SK-N-SH treated with all-trans-retinoic acid at 6 μM for 48 hours (cell line): ENCODE measurements at regions not wholly inside any gene's neighbourhood (a gene's known extent, or its start where the extent isn't known, plus 50 kb on each side); places are given as distances from the start of the nearest gene placed in this dataset.

Source experiments
- ATAC-seq: fragments of 200-7000 bp; cut with Tn5 transposase; 3 replicates; pipeline ENCODE4 v1.9.1; 2020; ENCODE audit warnings: mild to moderate bottlenecking, moderate library complexity
- ARNTL ChIP-seq: fragments of 450-650 bp; formaldehyde crosslinking; IDR thresholded peaks from 2 replicates; pipeline ENCODE4 v1.5.0; 2020; ENCODE audit warnings: low read depth, mild to moderate bottlenecking, moderate library complexity, borderline replicate concordance
- BACH2 ChIP-seq: fragments of 250-450 bp; sonication (Bioruptor Pico); IDR thresholded peaks from 2 replicates; pipeline ENCODE4 v1.9.0; 2021; ENCODE audit warnings: mild to moderate bottlenecking, borderline replicate concordance
- CREB5 ChIP-seq: fragments of 250-450 bp; sonication (Bioruptor Pico); IDR thresholded peaks from 2 replicates; pipeline ENCODE4 v1.5.1; 2020; ENCODE audit warnings: low read depth, mild to moderate bottlenecking, moderate library complexity
- ESRRG ChIP-seq: fragments of 250-450 bp; sonication (Bioruptor Pico); IDR thresholded peaks from 2 replicates; pipeline ENCODE4 v1.6.1; 2021; ENCODE audit warnings: mild to moderate bottlenecking
- GLIS3 ChIP-seq: fragments of 250-450 bp; sonication (Bioruptor Pico); IDR thresholded peaks from 2 replicates; pipeline ENCODE4 v1.5.0; 2020; ENCODE audit warnings: mild to moderate bottlenecking, moderate library complexity
- ISL1 ChIP-seq: fragments of 250-450 bp; sonication (Bioruptor Pico); IDR thresholded peaks from 2 replicates; pipeline ENCODE4 v2.1.2; 2022; ENCODE audit warnings: mild to moderate bottlenecking, moderate library complexity
- OSR1 ChIP-seq: fragments of 250-450 bp; sonication (Bioruptor Pico); IDR thresholded peaks from 2 replicates; pipeline ENCODE4 v1.8.0; 2022; ENCODE audit warnings: moderate library complexity, mild to moderate bottlenecking, inconsistent platforms
- POU6F1 ChIP-seq: fragments of 250-450 bp; sonication (Bioruptor Pico); IDR thresholded peaks from 2 replicates; pipeline ENCODE4 v1.8.0; 2021; ENCODE audit warnings: low read depth, mild to moderate bottlenecking, moderate library complexity, borderline replicate concordance
- PPARA ChIP-seq: fragments of 250-450 bp; sonication (Bioruptor Pico); IDR thresholded peaks from 2 replicates; pipeline ENCODE4 v1.5.0; 2020; ENCODE audit warnings: mild to moderate bottlenecking, borderline replicate concordance
- RARB ChIP-seq: fragments of 250-450 bp; sonication (Bioruptor Pico); IDR thresholded peaks from 2 replicates; pipeline ENCODE4 v1.8.0; 2021; ENCODE audit warnings: mild to moderate bottlenecking, moderate library complexity
- TOX ChIP-seq: fragments of 250-450 bp; sonication (Bioruptor Pico); IDR thresholded peaks from 2 replicates; pipeline ENCODE4 v1.8.0; 2021; ENCODE audit warnings: mild to moderate bottlenecking, moderate library complexity, borderline replicate concordance
- ZC3H10 ChIP-seq: fragments of 250-450 bp; sonication (Bioruptor Pico); IDR thresholded peaks from 2 replicates; pipeline ENCODE4 v1.5.1; 2021; ENCODE audit warnings: mild to moderate bottlenecking, moderate library complexity
- ZFP3 ChIP-seq: fragments of 250-450 bp; sonication (Bioruptor Pico); IDR thresholded peaks from 2 replicates; pipeline ENCODE4 v1.5.0; 2020; ENCODE audit warnings: mild to moderate bottlenecking, moderate library complexity
- ZFP30 ChIP-seq: fragments of 450-650 bp; formaldehyde crosslinking; IDR thresholded peaks from 2 replicates; pipeline ENCODE4 v1.5.0; 2022; ENCODE audit warnings: mild to moderate bottlenecking, moderate library complexity
- ZNF565 ChIP-seq: fragments of 450-650 bp; formaldehyde crosslinking; conservative IDR thresholded peaks from 2 replicates; pipeline ENCODE4 v1.5.0; 2020; ENCODE audit warnings: low read depth, mild to moderate bottlenecking, moderate library complexity
- ZNF70 ChIP-seq: fragments of 450-650 bp; formaldehyde crosslinking; IDR thresholded peaks from 2 replicates; pipeline ENCODE4 v1.5.0; 2020; ENCODE audit warnings: mild to moderate bottlenecking, moderate library complexity
- ZNF8 ChIP-seq: fragments of 450-650 bp; formaldehyde crosslinking; IDR thresholded peaks from 2 replicates; pipeline ENCODE4 v1.5.0; 2020; ENCODE audit warnings: mild to moderate bottlenecking, moderate library complexity
- TF ChIP-seq, protein P1 (sequence below): fragments of 250-450 bp; sonication (Bioruptor Pico); IDR thresholded peaks from 2 replicates; pipeline ENCODE4 v1.5.0; 2020; ENCODE audit warnings: mild to moderate bottlenecking, moderate library complexity
- TF ChIP-seq, protein P2 (sequence below): fragments of 250-450 bp; sonication (Bioruptor Pico); IDR thresholded peaks from 2 replicates; pipeline ENCODE4 v1.8.0; 2020; ENCODE audit warnings: mild to moderate bottlenecking, moderate library complexity, borderline replicate concordance
- TF ChIP-seq, protein P3 (sequence below): fragments of 250-450 bp; sonication (Bioruptor Pico); IDR thresholded peaks from 2 replicates; pipeline ENCODE4 v1.5.1; 2021; ENCODE audit warnings: mild to moderate bottlenecking, moderate library complexity

GRCh38 chr3:132255041-132255745, 62.0 kb upstream of the ACP3 start:
- no peak for ATAC-seq
- TF ChIP-seq POU6F1 (no peak), ARNTL (CRISPR knock-in tag) (no peak), ZFP3 (CRISPR knock-in tag) (no peak), CREB5 (CRISPR knock-in tag) (no peak), ISL1 (no peak), TOX (CRISPR knock-in tag) (no peak), ZNF565 (CRISPR knock-in tag) (no peak), RARB (no peak), ZNF70 (CRISPR knock-in tag) (no peak), ESRRG (no peak), BACH2 (CRISPR knock-in tag) (no peak), PPARA (CRISPR knock-in tag) (no peak), GLIS3 (CRISPR knock-in tag) (no peak), ZNF8 (no peak)
- TF ChIP-seq, protein P1, sequence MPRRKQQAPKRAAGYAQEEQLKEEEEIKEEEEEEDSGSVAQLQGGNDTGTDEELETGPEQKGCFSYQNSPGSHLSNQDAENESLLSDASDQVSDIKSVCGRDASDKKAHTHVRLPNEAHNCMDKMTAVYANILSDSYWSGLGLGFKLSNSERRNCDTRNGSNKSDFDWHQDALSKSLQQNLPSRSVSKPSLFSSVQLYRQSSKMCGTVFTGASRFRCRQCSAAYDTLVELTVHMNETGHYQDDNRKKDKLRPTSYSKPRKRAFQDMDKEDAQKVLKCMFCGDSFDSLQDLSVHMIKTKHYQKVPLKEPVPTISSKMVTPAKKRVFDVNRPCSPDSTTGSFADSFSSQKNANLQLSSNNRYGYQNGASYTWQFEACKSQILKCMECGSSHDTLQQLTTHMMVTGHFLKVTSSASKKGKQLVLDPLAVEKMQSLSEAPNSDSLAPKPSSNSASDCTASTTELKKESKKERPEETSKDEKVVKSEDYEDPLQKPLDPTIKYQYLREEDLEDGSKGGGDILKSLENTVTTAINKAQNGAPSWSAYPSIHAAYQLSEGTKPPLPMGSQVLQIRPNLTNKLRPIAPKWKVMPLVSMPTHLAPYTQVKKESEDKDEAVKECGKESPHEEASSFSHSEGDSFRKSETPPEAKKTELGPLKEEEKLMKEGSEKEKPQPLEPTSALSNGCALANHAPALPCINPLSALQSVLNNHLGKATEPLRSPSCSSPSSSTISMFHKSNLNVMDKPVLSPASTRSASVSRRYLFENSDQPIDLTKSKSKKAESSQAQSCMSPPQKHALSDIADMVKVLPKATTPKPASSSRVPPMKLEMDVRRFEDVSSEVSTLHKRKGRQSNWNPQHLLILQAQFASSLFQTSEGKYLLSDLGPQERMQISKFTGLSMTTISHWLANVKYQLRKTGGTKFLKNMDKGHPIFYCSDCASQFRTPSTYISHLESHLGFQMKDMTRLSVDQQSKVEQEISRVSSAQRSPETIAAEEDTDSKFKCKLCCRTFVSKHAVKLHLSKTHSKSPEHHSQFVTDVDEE (CRISPR knock-in tag): no peak

DNA sequence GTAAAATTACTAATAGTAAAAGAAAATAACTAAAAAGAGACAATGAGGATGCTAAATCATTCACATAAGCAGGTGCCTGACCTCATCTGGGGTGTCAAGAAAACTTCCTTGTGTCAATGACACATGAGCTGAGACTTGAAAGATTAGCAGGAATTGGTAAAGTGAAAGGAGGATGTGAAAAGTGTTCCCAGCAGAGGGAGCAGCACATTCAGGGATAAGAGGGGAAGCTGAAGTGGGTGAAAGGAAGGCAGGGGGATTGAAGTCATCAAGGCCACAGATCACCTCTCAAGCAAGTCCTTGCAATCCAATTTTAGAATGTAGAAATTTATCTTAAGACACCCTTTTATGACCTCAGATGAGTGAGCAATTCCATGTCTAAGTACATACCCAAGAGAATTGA, 60.2 kb upstream of the ACP3 start:
- peak; percentile 69; the same call in 2 of the 3 replicates for ATAC-seq

GRCh38 chr3:132261506-132261905, 55.7 kb upstream of the ACP3 start:
- no peak for ATAC-seq
- TF ChIP-seq ZNF70 (CRISPR knock-in tag) (no peak), ZNF565 (CRISPR knock-in tag) (no peak), ZNF8 (no peak), ISL1 (no peak), ZFP30 (CRISPR knock-in tag) (no peak), OSR1 (CRISPR knock-in tag) (no peak), ARNTL (CRISPR knock-in tag) (no peak), RARB (no peak), GLIS3 (CRISPR knock-in tag) (no peak), ZFP3 (CRISPR knock-in tag) (no peak), POU6F1 (no peak), ZC3H10 (CRISPR knock-in tag) (no peak), CREB5 (CRISPR knock-in tag) (no peak), PPARA (CRISPR knock-in tag) (no peak)
- TF ChIP-seq, protein P2, sequence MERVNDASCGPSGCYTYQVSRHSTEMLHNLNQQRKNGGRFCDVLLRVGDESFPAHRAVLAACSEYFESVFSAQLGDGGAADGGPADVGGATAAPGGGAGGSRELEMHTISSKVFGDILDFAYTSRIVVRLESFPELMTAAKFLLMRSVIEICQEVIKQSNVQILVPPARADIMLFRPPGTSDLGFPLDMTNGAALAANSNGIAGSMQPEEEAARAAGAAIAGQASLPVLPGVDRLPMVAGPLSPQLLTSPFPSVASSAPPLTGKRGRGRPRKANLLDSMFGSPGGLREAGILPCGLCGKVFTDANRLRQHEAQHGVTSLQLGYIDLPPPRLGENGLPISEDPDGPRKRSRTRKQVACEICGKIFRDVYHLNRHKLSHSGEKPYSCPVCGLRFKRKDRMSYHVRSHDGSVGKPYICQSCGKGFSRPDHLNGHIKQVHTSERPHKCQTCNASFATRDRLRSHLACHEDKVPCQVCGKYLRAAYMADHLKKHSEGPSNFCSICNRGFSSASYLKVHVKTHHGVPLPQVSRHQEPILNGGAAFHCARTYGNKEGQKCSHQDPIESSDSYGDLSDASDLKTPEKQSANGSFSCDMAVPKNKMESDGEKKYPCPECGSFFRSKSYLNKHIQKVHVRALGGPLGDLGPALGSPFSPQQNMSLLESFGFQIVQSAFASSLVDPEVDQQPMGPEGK (CRISPR knock-in tag): no peak
- TF ChIP-seq, protein P1 (CRISPR knock-in tag): no peak

More for the DNA sequence above, 60.2 kb upstream of the ACP3 start:
- TF ChIP-seq ESRRG (no peak), ZNF70 (CRISPR knock-in tag) (peak; percentile 86), PPARA (CRISPR knock-in tag) (no peak)
- TF ChIP-seq, protein P3, sequence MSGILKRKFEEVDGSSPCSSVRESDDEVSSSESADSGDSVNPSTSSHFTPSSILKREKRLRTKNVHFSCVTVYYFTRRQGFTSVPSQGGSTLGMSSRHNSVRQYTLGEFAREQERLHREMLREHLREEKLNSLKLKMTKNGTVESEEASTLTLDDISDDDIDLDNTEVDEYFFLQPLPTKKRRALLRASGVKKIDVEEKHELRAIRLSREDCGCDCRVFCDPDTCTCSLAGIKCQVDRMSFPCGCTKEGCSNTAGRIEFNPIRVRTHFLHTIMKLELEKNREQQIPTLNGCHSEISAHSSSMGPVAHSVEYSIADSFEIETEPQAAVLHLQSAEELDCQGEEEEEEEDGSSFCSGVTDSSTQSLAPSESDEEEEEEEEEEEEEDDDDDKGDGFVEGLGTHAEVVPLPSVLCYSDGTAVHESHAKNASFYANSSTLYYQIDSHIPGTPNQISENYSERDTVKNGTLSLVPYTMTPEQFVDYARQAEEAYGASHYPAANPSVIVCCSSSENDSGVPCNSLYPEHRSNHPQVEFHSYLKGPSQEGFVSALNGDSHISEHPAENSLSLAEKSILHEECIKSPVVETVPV: no peak
- TF ChIP-seq, all 23 proteins: peak for 1
